ENCODE measurements at regions not wholly inside any gene's neighbourhood (a gene's known extent, or its start where the extent isn't known, plus 50 kb on each side); places are given as distances from the start of the nearest gene placed in this dataset.
"Not testable (repeated sequence)": the region's sequence is repeated elsewhere in the genome, so short reads cannot be mapped to it uniquely, and the experiment has no call there.

- DNase-seq: no peak
These were observed 139.5 kb upstream of the ZNF516 start for GRCh38 chr18:76634564-76634963.

- DNase-seq: no peak
These were observed 138.7 kb upstream of the ZNF516 start for GRCh38 chr18:76633588-76634269.

GRCh38 chr18:76627444-76627843, 132.4 kb upstream of the ZNF516 start:
- DNase-seq: no peak

- DNase-seq: no peak
These were observed 131.9 kb upstream of the ZNF516 start for GRCh38 chr18:76626991-76627390.

- DNase-seq: no peak
These were observed 127.6 kb upstream of the ZNF516 start for GRCh38 chr18:76622651-76623050.

- peak; percentile 22 for DNase-seq
These were observed 126.9 kb upstream of the ZNF516 start for GRCh38 chr18:76621782-76622495.

- DNase-seq: no peak
These were observed 126.2 kb upstream of the ZNF516 start for GRCh38 chr18:76621226-76621625.

- peak; percentile 58 for DNase-seq
These were observed 125.5 kb upstream of the ZNF516 start for GRCh38 chr18:76620321-76621170.

- DNase-seq: peak; percentile 44
These were observed 124.7 kb upstream of the ZNF516 start for GRCh38 chr18:76619621-76620315.

GRCh38 chr18:76619261-76619620, 124.2 kb upstream of the ZNF516 start:
- no peak for DNase-seq

GRCh38 chr18:76618721-76619120, 123.7 kb upstream of the ZNF516 start:
- DNase-seq: no peak

GRCh38 chr18:76616373-76616772, 121.3 kb upstream of the ZNF516 start:
- DNase-seq: no peak

- no peak for DNase-seq
These were observed 120.2 kb upstream of the ZNF516 start for GRCh38 chr18:76615065-76615733.

- no peak for DNase-seq
These were observed 118.7 kb upstream of the ZNF516 start for GRCh38 chr18:76613755-76614120.

GRCh38 chr18:76613053-76613754, 118.2 kb upstream of the ZNF516 start:
- no peak for DNase-seq

GRCh38 chr18:76611750-76612045, 116.7 kb upstream of the ZNF516 start:
- not testable (repeated sequence) for DNase-seq

GRCh38 chr18:76610933-76611749, 116.1 kb upstream of the ZNF516 start:
- DNase-seq: peak; percentile 9

- DNase-seq: no peak
These were observed 115.0 kb upstream of the ZNF516 start for GRCh38 chr18:76610012-76610411.

- no peak for DNase-seq
These were observed 110.4 kb upstream of the ZNF516 start for GRCh38 chr18:76605341-76605929.

GRCh38 chr18:76604935-76605240, 109.8 kb upstream of the ZNF516 start:
- DNase-seq: peak; percentile 5
